ENCODE measurements at regions not wholly inside any gene's neighbourhood (a gene's known extent, or its start where the extent isn't known, plus 50 kb on each side); places are given as distances from the start of the nearest gene placed in this dataset.

GRCh38 chr15:46131876-46132275, 497.0 kb downstream of the SQOR start:
- H3K27me3 Mint-ChIP-seq (ENCODE audit: low read depth in 3 of 3): peaks cover 0 to 3% (median 0%) of the 10 kb centered on the region in 3 donors
- no peak overlapping the region for H3K27ac Mint-ChIP-seq
- no peak overlapping the region for H3K4me3 Mint-ChIP-seq
- peaks cover 10 to 40% (median 12%) of the 10 kb centered on the region in 6 donors for H3K9me3 Mint-ChIP-seq
- no peak for DNase-seq
- no peaks in the 10 kb centered on the region for H3K36me3 Mint-ChIP-seq
- no peaks in the 10 kb centered on the region for H3K4me1 Mint-ChIP-seq

GRCh38 chr15:46137443-46137842, 502.6 kb downstream of the SQOR start:
- Mint-ChIP-seq H3K27ac (no peak overlapping the region), H3K36me3 (no peaks in the 10 kb centered on the region), H3K4me1 (no peaks in the 10 kb centered on the region), H3K9me3 (peaks cover 0 to 33% (median 11%) of the 10 kb centered on the region in 6 donors), H3K27me3 (ENCODE audit: low read depth in 3 of 3) (no peaks in the 10 kb centered on the region), H3K4me3 (no peak overlapping the region)
- DNase-seq: no peak

GRCh38 chr15:46146002-46146401, 511.2 kb downstream of the SQOR start:
- Mint-ChIP-seq H3K27me3 (ENCODE audit: low read depth in 3 of 3) (peaks cover 0 to 2% (median 0%) of the 10 kb centered on the region in 3 donors), H3K27ac (no peak overlapping the region), H3K9me3 (peaks cover 0 to 35% (median 6%) of the 10 kb centered on the region in 6 donors), H3K4me1 (no peaks in the 10 kb centered on the region), H3K36me3 (no peaks in the 10 kb centered on the region), H3K4me3 (no peak overlapping the region)
- DNase-seq: no peak

GRCh38 chr15:46146915-46147314, 512.1 kb downstream of the SQOR start:
- peaks cover 0 to 2% (median 0%) of the 10 kb centered on the region in 3 donors for H3K27me3 Mint-ChIP-seq (ENCODE audit: low read depth in 3 of 3)
- H3K4me3 Mint-ChIP-seq: no peak overlapping the region
- no peak overlapping the region for H3K27ac Mint-ChIP-seq
- no peaks in the 10 kb centered on the region for H3K36me3 Mint-ChIP-seq
- H3K9me3 Mint-ChIP-seq: peaks cover 0 to 38% (median 7%) of the 10 kb centered on the region in 6 donors
- no peak for DNase-seq
- no peaks in the 10 kb centered on the region for H3K4me1 Mint-ChIP-seq

GRCh38 chr15:46151786-46152185, 517.0 kb downstream of the SQOR start:
- Mint-ChIP-seq H3K27ac (no peak overlapping the region), H3K36me3 (no peaks in the 10 kb centered on the region), H3K27me3 (ENCODE audit: low read depth in 3 of 3) (no peaks in the 10 kb centered on the region), H3K4me3 (no peak overlapping the region), H3K9me3 (peaks cover 4 to 48% (median 11%) of the 10 kb centered on the region in 6 donors), H3K4me1 (no peaks in the 10 kb centered on the region)
- no peak for DNase-seq

GRCh38 chr15:46166750-46167149, 531.9 kb downstream of the SQOR start:
- no peaks in the 10 kb centered on the region for H3K36me3 Mint-ChIP-seq

GRCh38 chr15:46170326-46170725, 535.5 kb downstream of the SQOR start:
- no peak overlapping the region for H3K27ac Mint-ChIP-seq
- no peak for DNase-seq
- H3K4me1 Mint-ChIP-seq: no peaks in the 10 kb centered on the region
- H3K27me3 Mint-ChIP-seq (ENCODE audit: low read depth in 3 of 3): no peaks in the 10 kb centered on the region
- peaks cover 7 to 48% (median 11%) of the 10 kb centered on the region in 6 donors for H3K9me3 Mint-ChIP-seq
- no peak overlapping the region for H3K4me3 Mint-ChIP-seq
- no peaks in the 10 kb centered on the region for H3K36me3 Mint-ChIP-seq

More at GRCh38 chr15:46166750-46167149, 531.9 kb downstream of the SQOR start:
- Mint-ChIP-seq H3K4me3 (no peak overlapping the region), H3K27me3 (ENCODE audit: low read depth in 3 of 3) (peaks cover 0 to 2% (median 0%) of the 10 kb centered on the region in 3 donors), H3K4me1 (no peaks in the 10 kb centered on the region), H3K27ac (no peak overlapping the region), H3K9me3 (peaks cover 10 to 49% (median 16%) of the 10 kb centered on the region in 6 donors)
- DNase-seq: no peak

- no peaks in the 10 kb centered on the region for H3K4me1 Mint-ChIP-seq
- no peak for DNase-seq
- H3K9me3 Mint-ChIP-seq: peaks cover 7 to 54% (median 13%) of the 10 kb centered on the region in 6 donors
- H3K4me3 Mint-ChIP-seq: no peak overlapping the region
- no peak overlapping the region for H3K27ac Mint-ChIP-seq
- H3K36me3 Mint-ChIP-seq: no peaks in the 10 kb centered on the region
- H3K27me3 Mint-ChIP-seq (ENCODE audit: low read depth in 3 of 3): peaks cover 0 to 3% (median 3%) of the 10 kb centered on the region in 3 donors
Observed at GRCh38 chr15:46174122-46174521, 539.3 kb downstream of the SQOR start.

- Mint-ChIP-seq H3K9me3 (peaks cover 5 to 46% (median 22%) of the 10 kb centered on the region in 6 donors), H3K4me1 (no peaks in the 10 kb centered on the region), H3K36me3 (no peaks in the 10 kb centered on the region), H3K4me3 (no peak overlapping the region), H3K27me3 (ENCODE audit: low read depth in 3 of 3) (peaks cover 0 to 4% (median 3%) of the 10 kb centered on the region in 3 donors), H3K27ac (no peak overlapping the region)
- no peak for DNase-seq
Observed at GRCh38 chr15:46177219-46177618, 542.4 kb downstream of the SQOR start.

GRCh38 chr15:46178138-46178537, 543.3 kb downstream of the SQOR start:
- H3K4me1 Mint-ChIP-seq: no peaks in the 10 kb centered on the region
- H3K9me3 Mint-ChIP-seq: peaks cover 9 to 47% (median 22%) of the 10 kb centered on the region in 6 donors
- H3K36me3 Mint-ChIP-seq: no peaks in the 10 kb centered on the region
- H3K27ac Mint-ChIP-seq: no peak overlapping the region
- no peak for DNase-seq
- H3K27me3 Mint-ChIP-seq (ENCODE audit: low read depth in 3 of 3): peaks cover 0 to 4% (median 3%) of the 10 kb centered on the region in 3 donors
- H3K4me3 Mint-ChIP-seq: no peak overlapping the region

- H3K27ac Mint-ChIP-seq: no peak overlapping the region
- no peaks in the 10 kb centered on the region for H3K27me3 Mint-ChIP-seq (ENCODE audit: low read depth in 3 of 3)
- H3K36me3 Mint-ChIP-seq: no peaks in the 10 kb centered on the region
- H3K4me3 Mint-ChIP-seq: no peak overlapping the region
- H3K9me3 Mint-ChIP-seq: peaks cover 4 to 37% (median 16%) of the 10 kb centered on the region in 6 donors
- no peak for DNase-seq
- no peaks in the 10 kb centered on the region for H3K4me1 Mint-ChIP-seq
Observed at GRCh38 chr15:46207341-46207740, 572.5 kb downstream of the SQOR start.

- peaks cover 2 to 30% (median 17%) of the 10 kb centered on the region in 6 donors for H3K9me3 Mint-ChIP-seq
- no peak for DNase-seq
Observed at GRCh38 chr15:46213551-46213950, 578.7 kb downstream of the SQOR start.

GRCh38 chr15:46222826-46223225, 588.0 kb downstream of the SQOR start:
- Mint-ChIP-seq H3K36me3 (no peaks in the 10 kb centered on the region), H3K4me1 (no peaks in the 10 kb centered on the region), H3K27me3 (ENCODE audit: low read depth in 3 of 3) (peaks cover 0 to 4% (median 2%) of the 10 kb centered on the region in 3 donors), H3K9me3 (peaks cover 2 to 48% (median 8%) of the 10 kb centered on the region in 6 donors), H3K27ac (no peak overlapping the region), H3K4me3 (no peak overlapping the region)
- no peak for DNase-seq

More at GRCh38 chr15:46213551-46213950, 578.7 kb downstream of the SQOR start:
- Mint-ChIP-seq H3K36me3 (no peaks in the 10 kb centered on the region), H3K4me1 (no peaks in the 10 kb centered on the region), H3K27ac (no peak overlapping the region), H3K4me3 (no peak overlapping the region), H3K27me3 (ENCODE audit: low read depth in 3 of 3) (peaks cover 0 to 2% (median 0%) of the 10 kb centered on the region in 3 donors)

GRCh38 chr15:46229263-46229662, 594.4 kb downstream of the SQOR start:
- Mint-ChIP-seq H3K9me3 (peaks cover 0 to 17% (median 7%) of the 10 kb centered on the region in 6 donors), H3K36me3 (no peaks in the 10 kb centered on the region), H3K4me1 (no peaks in the 10 kb centered on the region), H3K27ac (no peak overlapping the region), H3K27me3 (ENCODE audit: low read depth in 3 of 3) (peaks cover 0 to 4% (median 0%) of the 10 kb centered on the region in 3 donors), H3K4me3 (no peak overlapping the region)
- DNase-seq: no peak

- H3K4me1 Mint-ChIP-seq: no peaks in the 10 kb centered on the region
- DNase-seq: no peak
- no peak overlapping the region for H3K27ac Mint-ChIP-seq
- H3K36me3 Mint-ChIP-seq: no peaks in the 10 kb centered on the region
- H3K4me3 Mint-ChIP-seq: no peak overlapping the region
- H3K9me3 Mint-ChIP-seq: peaks cover 2 to 17% (median 4%) of the 10 kb centered on the region in 6 donors
- no peaks in the 10 kb centered on the region for H3K27me3 Mint-ChIP-seq (ENCODE audit: low read depth in 3 of 3)
Observed at GRCh38 chr15:46231786-46232185, 597.0 kb downstream of the SQOR start.
